NB4 (cell line): ENCODE measurements at regions not wholly inside any gene's neighbourhood (a gene's known extent, or its start where the extent isn't known, plus 50 kb on each side); places are given as distances from the start of the nearest gene placed in this dataset.

Source experiments
- DNase-seq: peaks from one replicate; pipeline ENCODE4 v3.0.0; 2010; ENCODE audit warnings: low read depth
- H3K4me3 ChIP-seq: one replicate; pipeline ENCODE4 v1.5.1; 2011; ENCODE audit warnings: mild to moderate bottlenecking, low read depth, low read length, moderate library complexity
- MYC ChIP-seq: IDR thresholded peaks from 2 replicates; pipeline ENCODE4 v1.6.1; 2011; ENCODE audit warnings: low read depth, low read length
- POLR2A ChIP-seq: IDR thresholded peaks from 2 replicates; pipeline ENCODE4 v1.6.1; 2011; ENCODE audit warnings: mild to moderate bottlenecking; ENCODE audit not compliant: insufficient read length; ENCODE audit errors: extremely low read depth
- TF ChIP-seq, protein P1 (sequence below): IDR thresholded peaks from 2 replicates; pipeline ENCODE4 v1.6.1; 2011; ENCODE audit warnings: low read depth, low read length
- TF ChIP-seq, protein P2 (sequence below): IDR thresholded peaks from one replicate; pipeline ENCODE4 v1.5.1; 2012; ENCODE audit warnings: low read depth, low read length

- no peak overlapping the region for H3K4me3 ChIP-seq
- no peak for DNase-seq
- TF ChIP-seq POLR2A, result no peak
- TF ChIP-seq, protein P1, sequence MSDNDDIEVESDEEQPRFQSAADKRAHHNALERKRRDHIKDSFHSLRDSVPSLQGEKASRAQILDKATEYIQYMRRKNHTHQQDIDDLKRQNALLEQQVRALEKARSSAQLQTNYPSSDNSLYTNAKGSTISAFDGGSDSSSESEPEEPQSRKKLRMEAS, result no peak
Measured at GRCh38 chr16:13448346-13448745, 471.6 kb upstream of the ERCC4 start.

GRCh38 chr16:13453325-13453724 is 466.6 kb upstream of the ERCC4 start:
- no peak for DNase-seq
- no peak overlapping the region for H3K4me3 ChIP-seq
- TF ChIP-seq MYC, result no peak
- TF ChIP-seq, protein P2, sequence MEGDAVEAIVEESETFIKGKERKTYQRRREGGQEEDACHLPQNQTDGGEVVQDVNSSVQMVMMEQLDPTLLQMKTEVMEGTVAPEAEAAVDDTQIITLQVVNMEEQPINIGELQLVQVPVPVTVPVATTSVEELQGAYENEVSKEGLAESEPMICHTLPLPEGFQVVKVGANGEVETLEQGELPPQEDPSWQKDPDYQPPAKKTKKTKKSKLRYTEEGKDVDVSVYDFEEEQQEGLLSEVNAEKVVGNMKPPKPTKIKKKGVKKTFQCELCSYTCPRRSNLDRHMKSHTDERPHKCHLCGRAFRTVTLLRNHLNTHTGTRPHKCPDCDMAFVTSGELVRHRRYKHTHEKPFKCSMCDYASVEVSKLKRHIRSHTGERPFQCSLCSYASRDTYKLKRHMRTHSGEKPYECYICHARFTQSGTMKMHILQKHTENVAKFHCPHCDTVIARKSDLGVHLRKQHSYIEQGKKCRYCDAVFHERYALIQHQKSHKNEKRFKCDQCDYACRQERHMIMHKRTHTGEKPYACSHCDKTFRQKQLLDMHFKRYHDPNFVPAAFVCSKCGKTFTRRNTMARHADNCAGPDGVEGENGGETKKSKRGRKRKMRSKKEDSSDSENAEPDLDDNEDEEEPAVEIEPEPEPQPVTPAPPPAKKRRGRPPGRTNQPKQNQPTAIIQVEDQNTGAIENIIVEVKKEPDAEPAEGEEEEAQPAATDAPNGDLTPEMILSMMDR, result no peak
- TF ChIP-seq, protein P1, result no peak
- TF ChIP-seq POLR2A, result no peak

DNA sequence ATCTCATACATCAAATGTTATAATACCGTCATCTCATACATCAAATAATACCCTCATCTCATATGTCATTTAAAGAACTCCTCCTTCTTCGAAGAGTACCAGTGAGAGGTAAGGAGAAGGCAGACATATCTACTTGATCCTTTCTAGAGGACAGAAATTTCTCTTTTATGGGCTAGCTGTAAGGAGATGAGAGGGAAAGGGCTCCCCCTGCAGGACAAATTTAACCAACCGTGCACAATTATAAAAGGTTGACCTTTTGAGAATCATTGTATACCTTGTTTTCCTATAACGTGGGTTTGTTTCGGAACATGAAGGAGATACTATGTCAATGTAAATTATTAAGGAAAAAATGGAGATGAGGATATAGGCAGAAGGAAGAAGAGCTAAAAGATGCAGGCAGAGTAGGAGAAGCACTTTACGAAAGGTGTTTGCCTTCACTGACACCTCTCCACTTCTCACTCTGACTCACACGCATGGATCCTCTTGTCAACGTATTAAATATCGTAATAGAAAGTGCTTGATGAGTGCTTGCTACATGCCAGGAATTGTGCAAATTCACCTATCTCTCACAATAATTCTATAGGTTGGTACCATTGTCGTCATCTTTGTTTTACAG is 465.9 kb upstream of the ERCC4 start:
- DNase-seq, result peak; percentile 41
- no peak overlapping the region for H3K4me3 ChIP-seq
- TF ChIP-seq MYC, result no peak
- TF ChIP-seq, protein P2, result peak; percentile 48

GRCh38 chr16:13463619-13464018 is 456.3 kb upstream of the ERCC4 start:
- H3K4me3 ChIP-seq, result no peak overlapping the region
- DNase-seq, result no peak
- TF ChIP-seq POLR2A, result no peak
- no peak for TF ChIP-seq MYC
- TF ChIP-seq, protein P1, result no peak
- TF ChIP-seq, protein P2, result no peak

DNA sequence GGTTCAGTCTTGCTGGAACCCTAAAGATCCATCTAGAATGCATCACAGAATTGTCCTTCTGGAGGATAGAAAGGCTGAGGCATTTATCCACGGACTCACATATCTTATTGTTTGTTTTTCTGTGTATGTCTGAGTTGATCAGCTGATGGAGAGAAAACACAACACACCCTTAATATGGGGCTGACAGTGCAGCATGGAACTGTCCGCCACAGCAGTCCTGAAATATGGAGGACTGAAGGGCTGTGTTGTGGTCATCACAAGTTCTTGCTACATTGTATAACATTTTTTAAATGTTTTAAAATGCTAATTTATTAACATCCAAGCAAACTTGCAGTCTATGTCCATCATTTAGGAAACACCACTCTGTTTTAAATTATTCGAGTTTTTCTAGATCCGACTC is 448.9 kb upstream of the ERCC4 start:
- TF ChIP-seq MYC, result no peak
- TF ChIP-seq, protein P2, result no peak
- TF ChIP-seq POLR2A, result no peak
- TF ChIP-seq, protein P1, result no peak
- peak; percentile 10 for DNase-seq
- no peak overlapping the region for H3K4me3 ChIP-seq

- H3K4me3 ChIP-seq, result no peak overlapping the region
- TF ChIP-seq, protein P1, result no peak
- TF ChIP-seq POLR2A (no peak), MYC (no peak)
- TF ChIP-seq, protein P2, result no peak
- DNase-seq, result no peak
Measured at GRCh38 chr16:13478991-13479390, 441.0 kb upstream of the ERCC4 start.
